ENCODE measurements at regions not wholly inside any gene's neighbourhood (a gene's known extent, or its start where the extent isn't known, plus 50 kb on each side); places are given as distances from the start of the nearest gene placed in this dataset.

GRCh38 chr2:12102679-12103078 lies 356.2 kb downstream of the LPIN1 start:
- no peak overlapping the region for H3K4me3 ChIP-seq (ENCODE audit: low read depth, low read length)

DNA sequence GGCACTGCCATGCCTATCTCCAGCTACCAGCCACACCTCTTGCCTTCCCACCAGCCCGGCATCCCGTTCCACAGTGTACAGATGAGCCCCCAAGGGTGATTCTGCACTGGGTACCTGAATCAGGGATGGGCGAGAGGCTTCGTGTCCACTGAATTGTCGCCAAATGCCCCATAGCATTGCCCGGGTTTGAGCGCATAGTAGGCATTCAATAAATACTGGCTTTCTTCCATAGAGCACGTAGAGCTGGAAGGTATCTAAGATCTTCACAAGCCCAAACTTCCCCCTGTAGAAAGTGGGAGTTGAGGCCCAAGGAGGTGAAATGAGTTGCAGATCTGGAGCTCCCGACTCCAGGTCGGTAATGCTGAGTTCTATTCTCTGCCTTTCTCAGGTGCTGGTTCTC lies 358.7 kb downstream of the LPIN1 start:
- no peaks in the 10 kb centered on the region for H3K36me3 Mint-ChIP-seq
- H3K4me3 ChIP-seq (ENCODE audit: low read depth, low read length): no peak overlapping the region
- DNase-seq (no peak), ATAC-seq (ENCODE audit: low read depth in 2 of 2) (no peak)
- peaks cover under 1 to 9% (median 5%) of the 10 kb centered on the region in 4 donors for H3K4me1 Mint-ChIP-seq
- no peak overlapping the region for H3K27ac ChIP-seq (ENCODE audit: insufficient read depth, low read length, poor library complexity, severe bottlenecking)
- peaks cover 8% of the 10 kb centered on the region for H3K4me1 ChIP-seq (ENCODE audit: control insufficient read depth, insufficient read depth, low read length, poor library complexity, severe bottlenecking)
- H3K27me3 Mint-ChIP-seq: peaks cover 5% of the 10 kb centered on the region
- no peaks in the 10 kb centered on the region for H3K27me3 ChIP-seq (ENCODE audit: control insufficient read depth, insufficient read depth, low read length)
- H3K27ac Mint-ChIP-seq: no peak overlapping the region
- H3K36me3 ChIP-seq (ENCODE audit: control insufficient read depth, insufficient read depth, low read length): no peaks in the 10 kb centered on the region
- H3K9me3 Mint-ChIP-seq: no peaks in the 10 kb centered on the region
- no peak overlapping the region for H3K4me3 Mint-ChIP-seq
- no peaks in the 10 kb centered on the region for H3K9me3 ChIP-seq (ENCODE audit: control insufficient read depth in 2 of 2, low read length in 2 of 2)

More at GRCh38 chr2:12102679-12103078, 356.2 kb downstream of the LPIN1 start:
- H3K36me3 ChIP-seq (ENCODE audit: control insufficient read depth, insufficient read depth, low read length): no peaks in the 10 kb centered on the region
- no peak for DNase-seq
- no peak overlapping the region for H3K27ac ChIP-seq (ENCODE audit: insufficient read depth, low read length, poor library complexity, severe bottlenecking)
- Mint-ChIP-seq H3K4me1 (peaks cover 0 to 2% (median 0%) of the 10 kb centered on the region in 4 donors), H3K9me3 (no peaks in the 10 kb centered on the region), H3K27me3 (peaks cover 5% of the 10 kb centered on the region), H3K4me3 (no peak overlapping the region), H3K36me3 (no peaks in the 10 kb centered on the region), H3K27ac (no peak overlapping the region)
- no peaks in the 10 kb centered on the region for H3K4me1 ChIP-seq (ENCODE audit: control insufficient read depth, insufficient read depth, low read length, poor library complexity, severe bottlenecking)
- H3K9me3 ChIP-seq (ENCODE audit: control insufficient read depth in 2 of 2, low read length in 2 of 2): no peaks in the 10 kb centered on the region
- H3K27me3 ChIP-seq (ENCODE audit: control insufficient read depth, insufficient read depth, low read length): no peaks in the 10 kb centered on the region
- ATAC-seq (ENCODE audit: low read depth in 2 of 2): no peak

GRCh38 chr2:12106440-12107080 lies 360.1 kb downstream of the LPIN1 start:
- H3K9me3 ChIP-seq (ENCODE audit: control insufficient read depth in 2 of 2, low read length in 2 of 2): no peaks in the 10 kb centered on the region
- H3K4me3 ChIP-seq (ENCODE audit: low read depth, low read length): no peak overlapping the region
- H3K4me1 ChIP-seq (ENCODE audit: control insufficient read depth, insufficient read depth, low read length, poor library complexity, severe bottlenecking): peaks cover 16% of the 10 kb centered on the region
- H3K36me3 Mint-ChIP-seq: no peaks in the 10 kb centered on the region
- H3K4me3 Mint-ChIP-seq: no peak overlapping the region
- no peaks in the 10 kb centered on the region for H3K36me3 ChIP-seq (ENCODE audit: control insufficient read depth, insufficient read depth, low read length)
- H3K4me1 Mint-ChIP-seq: peaks cover 12 to 20% (median 14%) of the 10 kb centered on the region in 4 donors
- no peak overlapping the region for H3K27ac ChIP-seq (ENCODE audit: insufficient read depth, low read length, poor library complexity, severe bottlenecking)
- peaks cover 5% of the 10 kb centered on the region for H3K27me3 Mint-ChIP-seq
- H3K9me3 Mint-ChIP-seq: no peaks in the 10 kb centered on the region
- H3K27me3 ChIP-seq (ENCODE audit: control insufficient read depth, insufficient read depth, low read length): no peaks in the 10 kb centered on the region
- H3K27ac Mint-ChIP-seq: no peak overlapping the region
- no peak for DNase-seq
- ATAC-seq (ENCODE audit: low read depth in 2 of 2): no peak

GRCh38 chr2:12107321-12107720 lies 360.9 kb downstream of the LPIN1 start:
- Mint-ChIP-seq H3K9me3 (no peaks in the 10 kb centered on the region), H3K4me1 (peaks cover 10 to 20% (median 15%) of the 10 kb centered on the region in 4 donors), H3K27ac (no peak overlapping the region), H3K4me3 (no peak overlapping the region), H3K36me3 (no peaks in the 10 kb centered on the region), H3K27me3 (peaks cover 5% of the 10 kb centered on the region)
- DNase-seq: no peak
- no peak for ATAC-seq (ENCODE audit: low read depth in 2 of 2)
- no peak overlapping the region for H3K4me3 ChIP-seq (ENCODE audit: low read depth, low read length)
- H3K27ac ChIP-seq (ENCODE audit: insufficient read depth, low read length, poor library complexity, severe bottlenecking): no peak overlapping the region
- no peaks in the 10 kb centered on the region for H3K9me3 ChIP-seq (ENCODE audit: control insufficient read depth in 2 of 2, low read length in 2 of 2)
- H3K36me3 ChIP-seq (ENCODE audit: control insufficient read depth, insufficient read depth, low read length): no peaks in the 10 kb centered on the region
- peaks cover 16% of the 10 kb centered on the region for H3K4me1 ChIP-seq (ENCODE audit: control insufficient read depth, insufficient read depth, low read length, poor library complexity, severe bottlenecking)
- no peaks in the 10 kb centered on the region for H3K27me3 ChIP-seq (ENCODE audit: control insufficient read depth, insufficient read depth, low read length)

DNA sequence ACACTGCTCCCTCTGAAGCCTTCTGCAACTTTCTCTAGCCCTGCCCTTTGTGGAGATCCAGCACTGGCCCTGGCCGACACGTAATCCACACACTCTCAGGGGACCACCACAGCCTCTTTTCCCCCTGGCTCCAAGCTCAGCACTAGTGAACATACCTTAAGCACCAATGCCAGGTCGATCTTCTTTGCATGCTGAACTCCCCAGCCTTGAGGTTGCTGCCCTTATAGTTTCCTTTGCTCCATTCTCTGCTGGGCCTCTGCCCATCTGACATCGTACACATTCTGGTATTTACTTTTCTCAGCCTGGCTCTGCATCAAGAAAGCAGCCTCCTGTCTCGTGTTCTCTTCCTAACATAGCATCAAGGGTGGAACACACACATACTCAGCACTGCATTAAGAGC lies 361.5 kb downstream of the LPIN1 start:
- DNase-seq (no peak), ATAC-seq (ENCODE audit: low read depth in 2 of 2) (no peak)
- H3K4me1 ChIP-seq (ENCODE audit: control insufficient read depth, insufficient read depth, low read length, poor library complexity, severe bottlenecking): peaks cover 16% of the 10 kb centered on the region
- no peak overlapping the region for H3K4me3 ChIP-seq (ENCODE audit: low read depth, low read length)
- Mint-ChIP-seq H3K27ac (peak overlapping the region in 1 of 3 donors; percentile 44), H3K9me3 (peaks cover 0 to 2% (median 0%) of the 10 kb centered on the region in 7 donors), H3K4me3 (no peak overlapping the region), H3K36me3 (no peaks in the 10 kb centered on the region), H3K4me1 (peaks cover 10 to 20% (median 15%) of the 10 kb centered on the region in 4 donors), H3K27me3 (peaks cover 5% of the 10 kb centered on the region)
- H3K27me3 ChIP-seq (ENCODE audit: control insufficient read depth, insufficient read depth, low read length): no peaks in the 10 kb centered on the region
- no peak overlapping the region for H3K27ac ChIP-seq (ENCODE audit: insufficient read depth, low read length, poor library complexity, severe bottlenecking)
- no peaks in the 10 kb centered on the region for H3K9me3 ChIP-seq (ENCODE audit: control insufficient read depth in 2 of 2, low read length in 2 of 2)
- no peaks in the 10 kb centered on the region for H3K36me3 ChIP-seq (ENCODE audit: control insufficient read depth, insufficient read depth, low read length)

DNA sequence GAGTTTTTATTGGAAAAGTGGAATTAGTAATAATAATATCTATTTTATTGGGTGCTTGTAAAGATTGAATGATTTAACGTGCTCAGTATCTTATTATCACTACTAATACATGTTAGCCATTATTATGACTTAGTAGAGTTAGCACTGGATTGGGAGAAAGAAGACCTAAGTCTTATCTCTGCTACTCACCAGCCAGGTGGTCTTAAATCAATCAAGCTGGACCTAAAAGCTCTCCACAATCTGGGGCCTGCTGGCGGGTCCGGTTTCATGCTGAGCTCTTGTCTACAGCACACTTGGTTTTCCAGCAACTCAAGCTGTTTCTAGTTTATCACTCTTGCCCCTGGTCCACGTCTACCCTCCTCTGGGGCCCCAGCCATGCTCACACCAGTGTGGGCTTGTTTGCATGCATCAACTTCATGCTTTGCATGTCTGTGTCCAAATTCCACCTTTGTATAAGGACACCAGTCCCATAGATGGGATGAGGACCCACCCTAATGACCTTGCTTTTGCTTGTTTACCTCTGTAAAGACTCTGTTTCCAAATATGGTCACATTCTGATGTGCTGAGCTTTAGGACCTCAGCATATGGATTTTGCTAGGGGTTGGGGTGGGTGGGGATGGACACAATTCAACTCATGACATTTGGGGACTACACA lies 363.1 kb downstream of the LPIN1 start:
- Histone ChIP-seq H3K4me1 (ENCODE audit: control insufficient read depth, insufficient read depth, low read length, poor library complexity, severe bottlenecking) (peaks cover 16% of the 10 kb centered on the region), H3K9me3 (ENCODE audit: control insufficient read depth in 2 of 2, low read length in 2 of 2) (no peaks in the 10 kb centered on the region), H3K4me3 (ENCODE audit: low read depth, low read length) (no peak overlapping the region), H3K36me3 (ENCODE audit: control insufficient read depth, insufficient read depth, low read length) (no peaks in the 10 kb centered on the region), H3K27me3 (ENCODE audit: control insufficient read depth, insufficient read depth, low read length) (no peaks in the 10 kb centered on the region), H3K27ac (ENCODE audit: insufficient read depth, low read length, poor library complexity, severe bottlenecking) (no peak overlapping the region)
- no peaks in the 10 kb centered on the region for H3K27me3 Mint-ChIP-seq
- H3K27ac Mint-ChIP-seq: peak overlapping the region in 1 of 3 donors; percentile 7
- ATAC-seq (ENCODE audit: low read depth in 2 of 2) (no peak), DNase-seq (no peak)
- no peak overlapping the region for H3K4me3 Mint-ChIP-seq
- no peaks in the 10 kb centered on the region for H3K36me3 Mint-ChIP-seq
- peaks cover 0 to 2% (median 0%) of the 10 kb centered on the region in 7 donors for H3K9me3 Mint-ChIP-seq
- H3K4me1 Mint-ChIP-seq: peaks cover 10 to 20% (median 15%) of the 10 kb centered on the region in 4 donors

DNA sequence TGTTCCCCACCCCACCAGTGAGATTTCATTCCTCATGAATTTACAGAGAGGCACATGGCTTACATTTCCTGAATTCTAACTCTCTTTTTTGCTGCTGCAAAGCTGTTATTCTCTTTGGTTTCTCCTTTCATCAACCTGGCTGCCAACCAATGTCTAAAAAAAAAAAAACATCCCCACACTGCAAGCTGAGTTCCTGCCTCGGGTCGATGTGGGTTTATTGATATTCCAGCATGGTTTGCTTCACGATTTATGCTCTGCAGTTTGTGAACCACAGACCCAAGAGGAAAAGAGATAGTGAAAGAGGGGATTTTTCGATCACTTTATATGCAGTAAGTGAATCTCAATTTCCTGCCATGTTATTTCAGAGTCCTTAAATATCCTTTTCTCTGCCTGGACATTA lies 363.6 kb downstream of the LPIN1 start:
- no peak for DNase-seq
- H3K4me1 ChIP-seq (ENCODE audit: control insufficient read depth, insufficient read depth, low read length, poor library complexity, severe bottlenecking): peaks cover 16% of the 10 kb centered on the region
- H3K27ac ChIP-seq (ENCODE audit: insufficient read depth, low read length, poor library complexity, severe bottlenecking): no peak overlapping the region
- H3K27ac Mint-ChIP-seq: peak overlapping the region in 2 of 3 donors; percentile 59 to 78
- no peaks in the 10 kb centered on the region for H3K27me3 ChIP-seq (ENCODE audit: control insufficient read depth, insufficient read depth, low read length)
- no peaks in the 10 kb centered on the region for H3K9me3 ChIP-seq (ENCODE audit: control insufficient read depth in 2 of 2, low read length in 2 of 2)
- ATAC-seq (ENCODE audit: low read depth in 2 of 2): no peak
- H3K9me3 Mint-ChIP-seq: peaks cover 0 to 2% (median 0%) of the 10 kb centered on the region in 7 donors
- no peaks in the 10 kb centered on the region for H3K36me3 ChIP-seq (ENCODE audit: control insufficient read depth, insufficient read depth, low read length)
- H3K4me3 Mint-ChIP-seq: peak overlapping the region in 2 of 4 donors; percentile 33 to 64
- peak overlapping the region; percentile 49 for H3K4me3 ChIP-seq (ENCODE audit: low read depth, low read length)
- H3K36me3 Mint-ChIP-seq: no peaks in the 10 kb centered on the region
- peaks cover 10 to 23% (median 15%) of the 10 kb centered on the region in 4 donors for H3K4me1 Mint-ChIP-seq
- H3K27me3 Mint-ChIP-seq: no peaks in the 10 kb centered on the region

Data from CD4-positive, CD25-positive, alpha-beta regulatory T cell (primary cell).